ENCODE measurements at regions not wholly inside any gene's neighbourhood (a gene's known extent, or its start where the extent isn't known, plus 50 kb on each side); places are given as distances from the start of the nearest gene placed in this dataset.

DNA sequence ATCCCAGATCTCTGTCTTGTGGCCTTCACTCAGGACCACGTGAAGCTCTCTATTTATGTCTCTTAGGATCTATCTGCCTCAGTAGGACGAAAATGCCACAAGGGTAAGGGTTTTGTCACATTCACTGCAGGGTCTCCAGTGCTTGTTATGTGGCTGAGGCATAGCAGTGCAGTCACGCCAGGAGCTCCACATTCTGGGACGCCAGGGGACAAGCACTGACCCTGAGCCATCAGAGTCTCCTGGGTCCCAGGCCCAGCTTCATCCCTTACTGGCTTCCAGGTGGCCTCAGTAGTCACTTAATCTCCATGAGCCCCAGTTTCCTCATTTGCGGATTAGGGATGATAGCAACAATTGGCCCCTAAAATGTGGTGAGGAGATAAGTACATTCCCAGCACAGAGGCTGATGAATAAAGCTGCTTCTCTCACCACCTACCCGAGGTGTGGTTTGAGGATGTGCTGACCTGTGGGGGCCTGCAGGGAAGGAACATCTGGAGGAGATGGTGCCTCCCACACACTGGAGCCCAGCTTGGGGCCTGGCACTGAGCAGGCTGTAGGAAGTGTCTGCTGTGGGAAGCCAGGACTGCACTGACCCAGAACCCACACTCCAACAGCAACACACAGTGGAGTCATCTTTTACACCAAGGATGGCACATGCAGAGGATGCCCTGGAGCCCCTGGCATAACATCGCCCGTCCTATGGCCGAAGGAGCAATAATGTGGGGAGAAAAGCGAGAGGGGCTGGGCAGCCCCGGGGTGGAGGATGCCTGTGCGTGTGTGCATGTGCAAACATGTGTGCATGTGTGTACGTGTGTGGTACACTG lies 93.2 kb upstream of the IQSEC1 start:
- no peak overlapping the region for H3K4me3 ChIP-seq (ENCODE audit: low read depth, low read length)
- DNase-seq (ENCODE audit: low read depth) = no peak
- H3K36me3 ChIP-seq (ENCODE audit: control insufficient read depth, insufficient read depth, low read length) = no peaks in the 10 kb centered on the region
- TF ChIP-seq, protein P1, sequence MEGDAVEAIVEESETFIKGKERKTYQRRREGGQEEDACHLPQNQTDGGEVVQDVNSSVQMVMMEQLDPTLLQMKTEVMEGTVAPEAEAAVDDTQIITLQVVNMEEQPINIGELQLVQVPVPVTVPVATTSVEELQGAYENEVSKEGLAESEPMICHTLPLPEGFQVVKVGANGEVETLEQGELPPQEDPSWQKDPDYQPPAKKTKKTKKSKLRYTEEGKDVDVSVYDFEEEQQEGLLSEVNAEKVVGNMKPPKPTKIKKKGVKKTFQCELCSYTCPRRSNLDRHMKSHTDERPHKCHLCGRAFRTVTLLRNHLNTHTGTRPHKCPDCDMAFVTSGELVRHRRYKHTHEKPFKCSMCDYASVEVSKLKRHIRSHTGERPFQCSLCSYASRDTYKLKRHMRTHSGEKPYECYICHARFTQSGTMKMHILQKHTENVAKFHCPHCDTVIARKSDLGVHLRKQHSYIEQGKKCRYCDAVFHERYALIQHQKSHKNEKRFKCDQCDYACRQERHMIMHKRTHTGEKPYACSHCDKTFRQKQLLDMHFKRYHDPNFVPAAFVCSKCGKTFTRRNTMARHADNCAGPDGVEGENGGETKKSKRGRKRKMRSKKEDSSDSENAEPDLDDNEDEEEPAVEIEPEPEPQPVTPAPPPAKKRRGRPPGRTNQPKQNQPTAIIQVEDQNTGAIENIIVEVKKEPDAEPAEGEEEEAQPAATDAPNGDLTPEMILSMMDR (IDR thresholded peaks at IDR 0.05; ENCODE audit: insufficient read depth, low read length, poor library complexity, severe bottlenecking) = no peak
- H3K27me3 ChIP-seq (ENCODE audit: control insufficient read depth, insufficient read depth, low read length) = peaks cover 18% of the 10 kb centered on the region

DNA sequence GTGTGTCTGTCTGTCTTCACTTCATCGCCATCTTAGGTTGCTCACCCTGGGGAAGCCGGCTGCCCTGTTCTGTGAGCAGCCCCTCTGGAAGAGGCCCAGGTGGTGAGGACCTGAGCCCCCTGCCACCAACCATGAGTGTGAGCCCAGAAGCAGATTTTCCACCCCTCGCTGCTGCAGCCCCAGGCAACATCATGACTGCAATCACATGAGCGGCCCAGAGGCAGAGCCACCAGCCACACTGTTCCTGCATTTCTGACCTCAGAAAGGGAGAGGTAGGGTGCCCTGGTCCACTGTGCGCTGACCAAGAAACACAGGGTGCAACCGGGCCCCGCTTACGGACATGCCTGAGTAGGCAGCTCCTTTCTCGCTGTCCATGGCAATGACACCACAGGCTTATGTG lies 92.3 kb upstream of the IQSEC1 start:
- H3K4me3 ChIP-seq (ENCODE audit: low read depth, low read length) = no peak overlapping the region
- no peak for DNase-seq (ENCODE audit: low read depth)
- peaks cover 18% of the 10 kb centered on the region for H3K27me3 ChIP-seq (ENCODE audit: control insufficient read depth, insufficient read depth, low read length)
- TF ChIP-seq, protein P1 (IDR thresholded peaks at IDR 0.05; ENCODE audit: insufficient read depth, low read length, poor library complexity, severe bottlenecking) = no peak
- no peaks in the 10 kb centered on the region for H3K36me3 ChIP-seq (ENCODE audit: control insufficient read depth, insufficient read depth, low read length)

DNA sequence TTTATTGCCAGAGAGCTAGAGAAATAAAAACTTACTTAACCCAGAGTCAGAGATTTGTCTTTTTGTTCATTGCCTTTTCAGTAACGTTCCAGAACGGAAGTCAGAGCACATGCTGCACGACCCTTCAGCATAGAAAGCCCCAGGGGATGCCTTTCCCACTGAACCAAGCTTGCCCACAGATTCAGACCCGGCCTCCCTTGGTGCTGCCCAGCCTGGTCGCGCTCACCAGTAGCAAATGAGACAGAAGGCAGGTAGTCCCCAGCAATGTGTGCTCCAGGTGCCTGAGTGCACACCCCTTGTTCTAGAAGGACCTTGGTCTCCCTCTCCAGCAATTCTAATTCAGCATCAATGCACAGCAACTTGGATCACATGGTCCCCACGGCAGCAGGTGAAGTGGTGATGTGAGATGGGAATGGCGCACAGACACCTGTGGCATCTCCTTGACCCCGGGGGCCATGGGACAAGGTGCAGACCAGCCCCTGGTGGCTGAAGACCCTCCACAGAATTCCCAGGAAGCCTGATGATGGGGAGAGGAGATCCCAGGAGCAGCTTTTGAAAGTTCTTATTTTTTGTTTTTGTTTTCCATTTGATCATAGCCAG lies 91.8 kb upstream of the IQSEC1 start:
- H3K4me3 ChIP-seq (ENCODE audit: low read depth, low read length) = no peak overlapping the region
- no peak for DNase-seq (ENCODE audit: low read depth)
- no peaks in the 10 kb centered on the region for H3K36me3 ChIP-seq (ENCODE audit: control insufficient read depth, insufficient read depth, low read length)
- TF ChIP-seq, protein P1 (IDR thresholded peaks at IDR 0.05; ENCODE audit: insufficient read depth, low read length, poor library complexity, severe bottlenecking) = no peak
- H3K27me3 ChIP-seq (ENCODE audit: control insufficient read depth, insufficient read depth, low read length) = peaks cover 18% of the 10 kb centered on the region

DNA sequence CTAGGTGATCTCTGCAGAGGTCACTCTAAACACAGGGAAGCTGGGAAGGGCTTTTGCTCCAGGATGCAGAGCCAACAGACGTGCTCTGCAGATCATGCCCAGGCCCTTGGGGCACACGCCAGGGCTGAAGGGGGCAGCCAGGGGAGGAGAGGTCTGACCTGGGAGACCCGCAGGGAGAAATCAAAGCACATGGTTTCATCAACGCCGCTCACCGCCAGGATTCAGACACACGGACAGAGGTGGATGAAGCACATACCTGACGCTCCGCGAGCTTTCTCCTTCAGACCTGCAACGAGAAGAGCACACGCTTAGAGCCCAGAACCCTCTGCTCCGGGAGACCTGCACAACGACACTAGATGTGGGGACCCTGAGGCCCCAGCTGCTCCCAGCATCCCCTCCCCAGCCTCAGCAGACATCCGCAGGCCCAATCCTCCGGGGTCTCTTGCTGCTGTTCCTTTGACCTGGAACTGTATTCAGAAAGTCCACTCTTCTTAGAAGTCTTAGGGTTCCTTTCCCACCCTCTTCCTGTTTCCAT lies 90.7 kb upstream of the IQSEC1 start:
- Histone ChIP-seq H3K36me3 (ENCODE audit: control insufficient read depth, insufficient read depth, low read length) (no peaks in the 10 kb centered on the region), H3K27me3 (ENCODE audit: control insufficient read depth, insufficient read depth, low read length) (peaks cover 18% of the 10 kb centered on the region), H3K4me3 (ENCODE audit: low read depth, low read length) (no peak overlapping the region)
- no peak for DNase-seq (ENCODE audit: low read depth)
- TF ChIP-seq, protein P1 (IDR thresholded peaks at IDR 0.05; ENCODE audit: insufficient read depth, low read length, poor library complexity, severe bottlenecking) = no peak

DNA sequence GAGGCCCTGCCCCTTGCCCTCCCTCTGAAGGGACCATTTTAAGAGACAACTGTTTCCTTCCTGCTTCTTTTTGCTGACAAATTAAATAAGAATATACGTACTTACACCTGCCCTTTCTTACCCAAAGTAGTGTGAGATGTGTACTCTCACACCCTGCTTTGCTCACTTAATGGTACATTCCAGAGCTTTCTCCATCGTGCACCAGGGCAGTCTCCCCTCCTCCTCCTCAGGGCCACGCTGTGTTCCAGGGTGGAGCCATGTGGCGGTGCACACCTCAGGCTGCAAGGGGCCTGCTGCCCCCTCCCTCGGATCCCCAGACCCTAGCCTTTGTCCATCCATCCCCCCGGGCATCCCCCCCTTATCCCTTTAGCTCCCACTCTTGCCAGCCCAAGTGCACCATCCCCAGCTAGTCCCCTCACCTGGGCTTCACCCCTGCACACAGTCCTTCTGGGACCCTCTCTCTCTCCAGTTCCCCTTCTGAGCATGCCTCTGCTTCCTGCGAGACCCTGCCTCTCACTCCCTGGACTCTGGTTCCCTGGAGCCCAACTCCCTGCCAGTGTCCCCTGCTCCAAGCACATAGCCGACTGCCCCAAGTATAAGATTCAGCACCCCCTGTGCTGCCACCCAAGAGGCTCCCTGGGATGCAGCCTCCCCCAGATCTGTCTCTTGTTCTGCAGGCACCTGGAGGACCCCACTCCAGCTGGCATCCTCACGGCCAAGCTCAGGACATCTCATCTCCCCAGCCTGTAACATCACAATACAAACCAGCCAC lies 89.5 kb upstream of the IQSEC1 start:
- Histone ChIP-seq H3K36me3 (ENCODE audit: control insufficient read depth, insufficient read depth, low read length) (no peaks in the 10 kb centered on the region), H3K4me3 (ENCODE audit: low read depth, low read length) (no peak overlapping the region), H3K27me3 (ENCODE audit: control insufficient read depth, insufficient read depth, low read length) (peaks cover 15% of the 10 kb centered on the region)
- DNase-seq (ENCODE audit: low read depth) = no peak
- TF ChIP-seq, protein P1 (IDR thresholded peaks at IDR 0.05; ENCODE audit: insufficient read depth, low read length, poor library complexity, severe bottlenecking) = no peak
